ENCODE measurements at regions not wholly inside any gene's neighbourhood (a gene's known extent, or its start where the extent isn't known, plus 50 kb on each side); places are given as distances from the start of the nearest gene placed in this dataset.
"Not testable (repeated sequence)": the region's sequence is repeated elsewhere in the genome, so short reads cannot be mapped to it uniquely, and the experiment has no call there.

GRCh38 chr15:69602921-69603320 is 150.3 kb downstream of the RPLP1 start:
- no peak for DNase-seq

DNA sequence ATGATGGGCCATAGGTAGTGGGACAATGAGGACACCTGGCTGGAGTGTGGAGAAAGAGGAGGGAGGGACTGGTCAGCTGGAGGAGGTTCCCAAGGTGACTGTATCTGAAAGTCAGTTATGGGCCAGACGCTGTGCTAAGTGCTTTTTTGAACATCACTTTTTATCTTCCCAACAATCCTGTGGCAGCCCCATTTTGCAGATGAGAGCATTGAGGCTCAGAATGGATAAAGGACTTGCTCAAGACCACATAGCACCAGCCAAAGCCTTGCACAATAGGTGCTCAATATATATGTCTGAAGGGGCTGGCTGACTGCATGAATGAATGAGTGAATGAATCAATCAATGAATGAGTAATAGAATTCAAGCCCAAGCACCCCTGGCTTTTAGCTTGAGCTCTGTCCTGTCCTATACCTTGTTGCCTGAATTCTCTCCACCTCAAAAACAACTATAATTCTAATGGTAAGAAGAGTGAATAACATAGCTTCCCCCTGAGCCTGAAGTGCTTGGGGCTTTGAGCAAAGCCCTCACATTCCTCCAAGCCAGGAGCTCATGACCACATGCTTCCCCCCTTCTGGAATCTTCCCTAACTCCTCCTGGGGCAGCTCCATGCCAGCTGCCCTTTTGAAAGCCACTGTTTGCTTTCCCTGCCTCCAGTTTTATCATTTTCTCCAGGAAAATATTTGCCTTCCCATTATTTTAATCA is 150.9 kb downstream of the RPLP1 start:
- DNase-seq, result no peak

GRCh38 chr15:69604072-69604411 is 151.4 kb downstream of the RPLP1 start:
- DNase-seq, result no peak

GRCh38 chr15:69606144-69606543 is 153.5 kb downstream of the RPLP1 start:
- DNase-seq, result no peak

GRCh38 chr15:69606921-69607500 is 154.4 kb downstream of the RPLP1 start:
- no peak for DNase-seq

DNA sequence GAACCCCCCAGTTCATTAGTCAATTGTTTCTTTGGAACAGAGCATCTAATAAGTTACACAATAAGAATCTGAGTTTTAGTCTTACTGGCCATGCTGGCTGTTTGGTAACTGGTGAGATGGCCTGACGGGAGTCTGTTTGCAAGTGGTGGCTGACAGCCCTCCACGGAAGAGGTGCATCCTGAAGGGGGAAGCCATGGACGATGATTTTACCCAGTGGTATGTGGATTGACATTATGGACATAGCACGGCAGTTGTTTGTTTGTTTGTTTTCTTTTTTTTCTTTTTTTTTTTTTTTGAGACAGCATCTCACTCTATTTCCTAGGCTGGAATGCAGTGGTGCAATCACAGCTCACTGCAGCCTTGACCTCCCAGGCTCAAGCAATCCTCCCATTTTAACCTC is 156.0 kb downstream of the RPLP1 start:
- DNase-seq, result no peak

GRCh38 chr15:69609176-69609575 is 156.6 kb downstream of the RPLP1 start:
- no peak for DNase-seq

DNA sequence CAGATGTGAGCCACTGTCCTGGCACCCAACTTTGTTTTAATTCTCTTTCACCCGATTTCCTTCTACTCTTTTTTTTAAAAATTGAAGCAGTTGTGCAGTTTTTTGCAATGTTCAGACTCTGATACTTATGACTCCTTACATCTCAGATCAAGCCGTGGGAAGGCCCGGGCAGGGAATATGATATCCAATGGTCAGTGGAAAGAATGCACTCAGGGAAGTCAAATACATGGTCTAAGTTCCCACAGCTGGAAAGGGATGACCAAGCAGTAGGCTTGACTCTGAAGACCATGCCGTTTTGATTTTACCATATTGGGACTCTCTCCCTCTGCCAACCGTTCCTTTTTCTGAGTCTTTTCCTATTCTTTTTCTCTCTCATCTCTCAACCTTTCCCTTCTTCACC is 157.2 kb downstream of the RPLP1 start:
- DNase-seq, result no peak

- DNase-seq, result no peak
Observed at GRCh38 chr15:69610277-69610676, 157.7 kb downstream of the RPLP1 start.

DNA sequence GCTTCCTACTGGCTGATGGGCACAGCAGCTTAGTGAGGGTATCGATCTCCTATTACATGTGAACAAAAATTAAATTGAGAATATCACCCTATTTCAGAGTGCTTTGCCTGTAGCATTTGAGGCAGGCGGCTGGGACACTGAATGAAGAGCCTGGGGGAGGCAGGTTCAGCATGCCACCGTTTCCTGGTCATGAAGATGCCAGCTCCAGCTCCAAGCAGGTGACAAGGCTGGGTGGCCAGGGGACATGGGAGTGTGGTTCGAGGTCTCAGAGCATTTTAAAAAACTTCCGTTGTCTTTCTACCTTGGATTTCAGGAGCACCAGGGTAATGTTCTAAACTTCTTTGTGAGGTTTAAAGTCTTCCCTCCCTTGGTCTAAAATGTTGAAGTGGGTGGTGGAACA is 158.2 kb downstream of the RPLP1 start:
- DNase-seq, result no peak

GRCh38 chr15:69612112-69612511 is 159.5 kb downstream of the RPLP1 start:
- DNase-seq, result no peak

- DNase-seq, result no peak
Observed at GRCh38 chr15:69613182-69613581, 160.6 kb downstream of the RPLP1 start.

DNA sequence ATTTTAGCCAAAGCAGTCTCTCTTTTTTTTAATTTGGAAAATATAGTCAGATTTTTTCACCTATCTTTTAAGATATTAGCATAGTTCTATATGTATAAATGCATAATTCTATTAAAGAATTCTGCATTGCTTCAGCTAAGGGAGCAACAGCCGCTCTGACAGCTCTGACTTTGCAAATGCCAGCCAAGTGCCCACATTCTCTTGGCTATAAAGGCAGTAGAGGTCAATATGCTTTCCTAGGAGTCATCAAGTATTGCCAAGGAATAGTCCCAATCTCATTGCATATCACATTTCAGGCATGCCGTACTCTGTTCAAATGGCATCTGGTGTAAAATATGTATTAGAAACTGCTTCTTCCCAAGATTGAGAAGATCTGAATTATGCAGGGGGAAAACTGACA is 161.4 kb downstream of the RPLP1 start:
- no peak for DNase-seq

DNA sequence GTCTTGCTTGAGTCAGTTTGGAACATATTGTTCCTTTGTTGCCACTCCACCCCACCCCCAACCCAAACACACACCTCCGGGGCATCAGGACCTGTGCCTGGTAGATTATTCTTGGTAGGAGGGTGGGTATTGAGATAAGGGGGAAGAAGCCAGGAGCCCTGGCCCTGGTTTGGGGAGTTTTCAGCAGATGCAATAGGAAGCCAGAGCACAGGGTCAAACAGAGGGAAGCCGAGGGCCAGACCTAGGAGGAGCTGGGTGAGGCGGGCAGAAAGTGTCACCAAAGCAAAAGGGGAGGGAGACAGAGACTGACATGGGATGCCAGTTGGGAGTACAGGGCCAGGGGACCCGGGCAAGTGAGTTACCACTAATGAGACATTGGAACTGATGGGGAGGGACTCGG is 163.1 kb downstream of the RPLP1 start:
- DNase-seq, result no peak

- DNase-seq, result no peak
Observed at GRCh38 chr15:69616558-69616957, 163.9 kb downstream of the RPLP1 start.

GRCh38 chr15:69617144-69617543 is 164.5 kb downstream of the RPLP1 start:
- DNase-seq, result not testable (repeated sequence)

GRCh38 chr15:69623392-69624154 is 171.0 kb downstream of the RPLP1 start:
- no peak for DNase-seq

- DNase-seq, result no peak
Observed at GRCh38 chr15:69624155-69624520, 171.5 kb downstream of the RPLP1 start.

DNA sequence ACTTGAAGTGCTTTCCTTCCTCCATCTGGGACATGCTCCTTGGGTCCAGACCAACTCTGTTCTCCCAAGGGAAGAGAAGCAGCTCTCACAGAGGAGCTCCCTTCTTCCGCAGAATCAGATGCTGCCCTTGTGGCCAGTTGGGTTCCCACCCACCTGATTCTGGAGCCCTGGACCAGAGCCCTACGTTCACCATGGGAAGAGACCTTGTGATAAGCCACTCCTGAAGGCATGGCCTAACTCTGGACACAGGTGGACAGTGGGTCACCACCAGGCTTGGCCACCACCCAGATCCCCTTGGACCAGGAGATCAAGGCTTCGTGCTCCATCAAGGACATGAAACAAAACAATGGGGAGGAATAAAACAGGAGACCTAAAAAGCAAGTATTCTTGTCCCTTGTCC is 172.2 kb downstream of the RPLP1 start:
- no peak for DNase-seq

- no peak for DNase-seq
Observed at GRCh38 chr15:69625328-69625727, 172.7 kb downstream of the RPLP1 start.

DNA sequence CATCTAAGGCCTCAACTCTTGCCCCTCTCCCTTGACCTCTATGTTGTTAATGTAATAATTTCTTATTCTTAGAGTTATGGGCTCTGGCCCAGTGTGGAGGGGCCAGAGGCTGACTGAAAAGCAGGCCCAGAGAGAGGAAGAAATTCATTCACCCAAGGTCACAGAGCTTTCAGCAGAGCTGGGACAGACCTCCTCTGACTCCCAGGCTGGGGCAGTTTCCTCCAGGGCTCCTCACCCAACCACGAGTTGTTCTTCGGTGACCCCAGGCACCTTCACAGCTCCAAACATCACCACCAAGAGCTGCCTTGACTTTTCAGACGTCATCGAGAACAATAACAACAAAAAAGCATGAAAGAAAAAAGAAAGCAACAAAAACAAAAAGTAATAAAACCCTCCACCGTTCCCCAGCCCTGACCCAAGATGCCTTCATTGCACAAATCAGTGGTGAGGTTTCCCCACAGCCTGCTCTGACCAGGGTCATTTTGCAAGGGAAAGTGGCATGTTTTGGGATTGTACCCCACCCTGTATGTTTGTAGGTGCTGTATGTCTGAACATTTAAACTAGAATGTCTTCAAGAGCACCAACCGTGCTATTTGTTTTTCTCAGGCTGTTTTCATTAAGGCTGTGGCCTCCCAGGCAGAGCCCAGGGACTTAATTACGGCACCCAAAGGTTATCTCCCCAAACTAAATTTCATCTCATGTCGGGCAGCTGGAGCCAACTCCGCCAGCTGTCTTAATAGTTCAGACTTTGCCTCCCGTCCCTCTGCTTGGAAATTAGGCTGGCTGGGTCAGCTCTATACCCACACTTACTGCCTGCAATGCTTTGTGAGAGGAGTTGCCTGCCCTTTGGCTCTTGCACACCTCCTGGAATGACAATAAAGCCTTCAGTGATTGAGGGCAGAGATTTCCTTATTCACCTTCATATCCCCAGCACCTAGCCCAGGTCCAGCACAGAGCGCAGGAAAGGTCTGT is 173.8 kb downstream of the RPLP1 start:
- DNase-seq, result no peak

DNA sequence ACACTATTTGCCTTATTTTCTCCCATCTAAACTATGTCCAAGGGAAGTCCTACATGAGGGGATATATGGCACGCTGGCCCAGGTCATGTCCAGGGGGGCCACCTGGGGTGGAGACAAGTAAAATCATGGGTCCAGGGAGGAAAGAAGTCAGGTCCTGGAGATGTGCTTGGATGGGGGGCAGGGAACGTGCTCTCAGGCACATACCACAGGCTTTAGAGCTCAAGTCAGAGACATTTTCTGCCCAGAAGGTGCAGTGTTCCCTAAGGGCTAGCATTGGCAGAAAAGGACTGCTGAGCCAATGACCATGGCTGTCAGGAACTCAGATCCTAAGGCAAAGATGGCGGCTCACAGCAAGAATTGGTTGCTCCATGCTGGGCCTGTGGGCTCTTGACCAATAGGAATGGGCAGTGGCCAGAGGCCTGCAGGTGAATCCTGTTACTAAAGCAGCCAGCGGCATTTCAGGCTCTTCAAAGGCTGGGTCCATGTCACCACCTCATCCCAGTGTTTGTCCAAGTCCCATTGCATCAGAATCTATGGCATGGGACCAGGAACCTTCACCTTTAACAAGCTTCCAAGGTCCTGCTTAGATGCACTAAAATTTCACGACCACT is 175.0 kb downstream of the RPLP1 start:
- DNase-seq, result no peak

Data from HCEC 1CT (cell line).